GM12892 (cell line): ENCODE measurements at regions not wholly inside any gene's neighbourhood (a gene's known extent, or its start where the extent isn't known, plus 50 kb on each side); places are given as distances from the start of the nearest gene placed in this dataset.

Experiments
- POLR2A ChIP-seq: IDR thresholded peaks from 2 replicates; pipeline ENCODE4 v1.6.1; 2011; ENCODE audit warnings: low read depth, low read length, control low read depth
- POLR2AphosphoS5 ChIP-seq: IDR thresholded peaks from 2 replicates; pipeline ENCODE4 v1.6.1; 2011; ENCODE audit warnings: low read depth, low read length, control low read depth
- TAF1 ChIP-seq: IDR thresholded peaks from 2 replicates; pipeline ENCODE4 v1.6.1; 2011; ENCODE audit warnings: low read depth, mild to moderate bottlenecking, control low read depth, low read length, borderline replicate concordance

DNA sequence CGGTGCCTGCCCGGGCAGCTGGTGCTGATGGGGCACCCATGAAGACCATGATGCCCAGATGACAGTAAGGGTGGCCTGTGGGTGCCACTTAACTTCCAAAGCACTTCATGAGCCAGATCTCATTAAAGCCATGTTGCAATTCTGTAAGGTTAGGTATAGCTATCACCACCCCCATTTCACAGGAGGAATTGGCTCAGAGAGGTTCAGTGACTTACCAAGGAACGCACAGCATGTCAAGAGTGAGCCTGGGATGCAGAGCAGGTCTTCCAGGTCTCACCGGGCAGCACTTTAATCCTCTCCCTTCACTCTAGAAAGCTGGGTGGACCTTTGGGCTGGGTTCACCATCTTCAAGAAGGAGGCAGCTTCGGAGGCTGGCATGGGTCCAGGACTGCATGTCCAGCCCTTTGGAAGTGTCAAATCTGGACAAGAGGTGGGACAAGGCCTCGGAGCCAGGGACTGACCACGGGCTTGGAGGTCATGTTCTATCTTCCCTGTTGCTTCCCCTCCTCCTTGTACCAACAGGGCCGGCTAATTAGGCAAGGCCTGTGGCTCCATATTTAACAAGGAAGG is 189.8 kb downstream of the URI1 start:
- TF ChIP-seq POLR2A (no peak), POLR2AphosphoS5 (no peak), TAF1 (no peak)
